Lung (tissue), 11 donors: ENCODE measurements at regions not wholly inside any gene's neighbourhood (a gene's known extent, or its start where the extent isn't known, plus 50 kb on each side); places are given as distances from the start of the nearest gene placed in this dataset.

Experiments
- ATAC-seq: fragments of 200-7000 bp; cut with Tn5 transposase; one replicate; pipeline ENCODE4 v1.9.1; 2020; ENCODE audit warnings: moderate number of reproducible peaks; ENCODE audit not compliant: insufficient read depth, low FRiP score
- DNase-seq, 3 donors: peaks; one replicate each; pipeline ENCODE4 v3.0.0-alpha.2; 2013 to 2017
- H3K27ac ChIP-seq, 2 donors: one replicate each; pipeline ENCODE4 v1.5.1; 2013; ENCODE audit warnings: mild to moderate bottlenecking in 2 of 2, moderate library complexity in 2 of 2, control low read depth in 1 of 2, inconsistent platforms in 1 of 2, low read depth in 1 of 2, low read length in 1 of 2
- H3K27me3 ChIP-seq, 3 donors: one replicate each; pipeline ENCODE4 v1.5.1; 2013; ENCODE audit warnings: low read length in 2 of 3; ENCODE audit not compliant: control insufficient read depth in 3 of 3, insufficient read depth in 3 of 3
- H3K36me3 ChIP-seq, 4 donors: one replicate each; pipeline ENCODE4 v1.5.1; 2013; ENCODE audit warnings: low read length in 4 of 4, mild to moderate bottlenecking in 1 of 4, moderate library complexity in 1 of 4; ENCODE audit not compliant: control insufficient read depth in 4 of 4, insufficient read depth in 4 of 4
- H3K4me1 ChIP-seq, 5 donors: one replicate each; pipeline ENCODE4 v1.5.1; 2013; ENCODE audit warnings: low read length in 5 of 5, mild to moderate bottlenecking in 2 of 5, moderate library complexity in 1 of 5; ENCODE audit not compliant: control insufficient read depth in 5 of 5, insufficient read depth in 5 of 5
- H3K4me3 ChIP-seq: one replicate; pipeline ENCODE4 v1.5.1; 2013; ENCODE audit warnings: mild to moderate bottlenecking, control low read depth, moderate library complexity
- H3K9ac ChIP-seq, 2 donors: one replicate each; pipeline ENCODE4 v1.5.1; 2013; ENCODE audit warnings: low read length in 2 of 2, control low read depth in 1 of 2; ENCODE audit not compliant: insufficient read depth in 1 of 2
- H3K9me3 ChIP-seq, 4 donors: one replicate each; pipeline ENCODE4 v1.5.1; 2013; ENCODE audit warnings: low read length in 3 of 4, mild to moderate bottlenecking in 1 of 4, moderate library complexity in 1 of 4; ENCODE audit not compliant: control insufficient read depth in 4 of 4, insufficient read depth in 3 of 4
- WGBS, 2 donors: extraction: QIAGEN DNeasy Blood & Tissue Kit; methylation state at CpG; one replicate each; pipeline ENCODE4 v1.1.7; 2013; 5-methylcytosine and 5-hydroxymethylcytosine counted together
- TF ChIP-seq, protein P1 (sequence below): IDR thresholded peaks from 2 replicates; pipeline ENCODE4 v1.5.1; 2012; ENCODE audit warnings: mild to moderate bottlenecking; ENCODE audit errors: control extremely low read depth, extremely low read depth
- donor health status: control.
- donor health status: control.
- donor health status: Bipolar disorder and iron deficiency.
- donor health status: healthy.
- donor health status: DM: yes; HTN: yes; CAD: no.

DNA sequence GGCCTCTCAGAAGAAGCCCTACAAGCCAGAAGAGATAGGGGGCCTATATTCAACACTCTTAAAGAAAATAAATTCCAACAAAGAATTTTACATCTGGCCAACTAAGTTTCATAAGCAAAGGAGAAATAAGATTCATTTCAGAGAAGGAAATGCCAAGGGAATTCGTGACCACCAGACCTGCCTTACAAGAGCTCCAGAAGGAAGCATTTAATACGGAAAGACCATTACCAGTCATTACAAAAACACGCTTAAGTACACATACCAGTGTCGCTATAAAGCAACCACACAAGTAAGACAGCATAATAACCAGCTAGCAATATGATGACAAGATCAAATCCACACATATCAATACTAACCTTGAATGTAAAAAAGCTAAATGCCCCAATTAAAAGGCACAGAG lies 704.9 kb upstream of the CHRM3 start:
- 89 to 91% methylated on average over 4 of the region's 4 CpGs for WGBS, 2 donors
- H3K4me1 ChIP-seq: no peaks in the 10 kb centered on the region

DNA sequence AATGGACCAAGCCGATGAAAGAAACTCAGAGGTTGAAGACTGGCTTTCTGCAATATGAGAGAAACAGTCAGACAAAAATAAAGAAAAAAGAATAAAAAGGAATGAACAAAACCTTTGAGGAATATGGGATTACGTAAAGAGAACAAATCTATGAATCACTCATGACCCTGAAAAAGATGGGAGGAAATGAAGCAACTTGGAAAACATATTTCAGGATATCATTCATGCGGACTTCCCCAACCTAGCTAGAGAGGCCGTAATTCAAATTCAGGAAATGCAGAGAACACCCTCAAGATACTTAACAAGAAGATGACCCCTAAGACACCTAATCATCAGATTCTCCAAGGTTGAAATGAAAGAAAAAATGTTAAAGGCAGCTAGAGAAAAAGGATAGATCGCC lies 705.3 kb upstream of the CHRM3 start:
- no peak overlapping the region for H3K9ac ChIP-seq
- no peak overlapping the region for H3K4me3 ChIP-seq
- peaks cover 0 to 2% (median 0%) of the 10 kb centered on the region in 4 donors for H3K9me3 ChIP-seq
- ATAC-seq: no peak
- no peak for DNase-seq
- TF ChIP-seq, protein P1, sequence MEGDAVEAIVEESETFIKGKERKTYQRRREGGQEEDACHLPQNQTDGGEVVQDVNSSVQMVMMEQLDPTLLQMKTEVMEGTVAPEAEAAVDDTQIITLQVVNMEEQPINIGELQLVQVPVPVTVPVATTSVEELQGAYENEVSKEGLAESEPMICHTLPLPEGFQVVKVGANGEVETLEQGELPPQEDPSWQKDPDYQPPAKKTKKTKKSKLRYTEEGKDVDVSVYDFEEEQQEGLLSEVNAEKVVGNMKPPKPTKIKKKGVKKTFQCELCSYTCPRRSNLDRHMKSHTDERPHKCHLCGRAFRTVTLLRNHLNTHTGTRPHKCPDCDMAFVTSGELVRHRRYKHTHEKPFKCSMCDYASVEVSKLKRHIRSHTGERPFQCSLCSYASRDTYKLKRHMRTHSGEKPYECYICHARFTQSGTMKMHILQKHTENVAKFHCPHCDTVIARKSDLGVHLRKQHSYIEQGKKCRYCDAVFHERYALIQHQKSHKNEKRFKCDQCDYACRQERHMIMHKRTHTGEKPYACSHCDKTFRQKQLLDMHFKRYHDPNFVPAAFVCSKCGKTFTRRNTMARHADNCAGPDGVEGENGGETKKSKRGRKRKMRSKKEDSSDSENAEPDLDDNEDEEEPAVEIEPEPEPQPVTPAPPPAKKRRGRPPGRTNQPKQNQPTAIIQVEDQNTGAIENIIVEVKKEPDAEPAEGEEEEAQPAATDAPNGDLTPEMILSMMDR: no peak
- H3K27me3 ChIP-seq: no peaks in the 10 kb centered on the region
- WGBS, 2 donors: 64 to 75% methylated on average over 5 of the region's 5 CpGs
- no peak overlapping the region for H3K27ac ChIP-seq
- H3K36me3 ChIP-seq: no peaks in the 10 kb centered on the region
- H3K4me1 ChIP-seq: no peaks in the 10 kb centered on the region

More for the DNA sequence above, 704.9 kb upstream of the CHRM3 start:
- Histone ChIP-seq H3K4me3 (no peak overlapping the region), H3K9me3 (peaks cover 0 to 2% (median 0%) of the 10 kb centered on the region in 4 donors), H3K27ac (no peak overlapping the region), H3K27me3 (no peaks in the 10 kb centered on the region), H3K36me3 (no peaks in the 10 kb centered on the region), H3K9ac (no peak overlapping the region)
- DNase-seq: no peak
- TF ChIP-seq, protein P1: no peak
- no peak for ATAC-seq

DNA sequence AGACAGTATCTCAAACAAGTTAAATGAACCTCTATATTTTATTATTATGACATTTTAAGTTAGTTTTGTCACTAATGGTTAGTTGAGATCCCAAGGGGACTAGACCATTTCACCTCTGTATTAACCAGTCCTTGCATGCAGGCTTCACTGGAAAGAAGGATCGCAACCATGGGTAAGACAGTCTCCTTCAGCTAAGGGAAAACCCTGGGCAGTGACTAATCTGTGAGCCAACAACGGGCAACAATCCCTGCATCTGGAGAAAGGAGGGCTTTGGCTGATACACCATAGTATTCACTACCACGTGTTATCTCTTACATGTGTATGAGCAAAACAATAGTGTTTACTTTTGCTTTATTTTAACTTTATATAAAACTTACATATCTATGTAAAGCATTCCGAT lies 708.8 kb upstream of the CHRM3 start:
- 89 to 93% methylated on average over 4 of the region's 4 CpGs for WGBS, 2 donors
- DNase-seq (no peak), ATAC-seq (no peak)
- H3K4me1 ChIP-seq: no peaks in the 10 kb centered on the region
- H3K27ac ChIP-seq: no peak overlapping the region
- H3K9me3 ChIP-seq: peaks cover 0 to 2% (median 0%) of the 10 kb centered on the region in 4 donors
- H3K27me3 ChIP-seq: no peaks in the 10 kb centered on the region
- H3K36me3 ChIP-seq: no peaks in the 10 kb centered on the region
- no peak overlapping the region for H3K9ac ChIP-seq
- H3K4me3 ChIP-seq: no peak overlapping the region
- TF ChIP-seq, protein P1: no peak

DNA sequence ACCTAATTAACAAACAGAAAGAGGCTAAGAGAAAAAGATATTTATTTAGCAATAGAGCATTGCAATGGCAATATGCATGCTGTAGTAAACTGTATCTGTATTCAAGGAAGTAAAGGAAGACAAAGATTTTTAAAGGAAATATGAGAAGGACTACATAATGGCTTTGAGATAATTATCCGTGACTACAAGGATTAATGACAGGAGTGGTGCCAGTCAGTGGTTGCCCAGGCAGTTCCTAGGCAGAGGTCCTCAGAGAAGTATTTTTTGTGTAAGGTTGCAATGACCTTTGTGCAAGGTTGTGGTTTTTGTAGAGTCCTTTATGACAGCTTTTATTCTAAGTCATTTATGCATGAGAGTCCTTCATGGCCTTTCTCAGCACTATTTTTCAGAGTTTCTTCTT lies 711.1 kb upstream of the CHRM3 start:
- DNase-seq (no peak), ATAC-seq (no peak)
- 57 to 66% methylated on average over 1 of the region's 1 CpG for WGBS, 2 donors
- Histone ChIP-seq H3K9ac (no peak overlapping the region), H3K36me3 (no peaks in the 10 kb centered on the region), H3K27me3 (no peaks in the 10 kb centered on the region), H3K27ac (no peak overlapping the region), H3K4me1 (no peaks in the 10 kb centered on the region), H3K4me3 (no peak overlapping the region), H3K9me3 (no peaks in the 10 kb centered on the region)
- TF ChIP-seq, protein P1: no peak
